Cardiac fibroblast (primary cell): ENCODE measurements at regions not wholly inside any gene's neighbourhood (a gene's known extent, or its start where the extent isn't known, plus 50 kb on each side); places are given as distances from the start of the nearest gene placed in this dataset.

Experiments used
- DNase-seq, 2 donors: peaks; one replicate each; pipeline versions ENCODE4 v3.0.0 to v3.0.0-alpha.2; 2010; ENCODE audit warnings: low read depth in 2 of 2
- H3K4me3 ChIP-seq, 2 donors: replicated peaks in 1 of 2; 1 replicate in 1 of 2; 2 replicates in 1 of 2; pipeline ENCODE4 v1.5.1; 2011; ENCODE audit warnings: low read depth in 2 of 2, low read length in 2 of 2, mild to moderate bottlenecking in 2 of 2, moderate library complexity in 1 of 2
- TF ChIP-seq, protein P1 (sequence below): IDR thresholded peaks from one replicate; pipeline ENCODE4 v1.5.1; 2011; ENCODE audit warnings: low read depth, mild to moderate bottlenecking, low read length, inconsistent platforms

DNA sequence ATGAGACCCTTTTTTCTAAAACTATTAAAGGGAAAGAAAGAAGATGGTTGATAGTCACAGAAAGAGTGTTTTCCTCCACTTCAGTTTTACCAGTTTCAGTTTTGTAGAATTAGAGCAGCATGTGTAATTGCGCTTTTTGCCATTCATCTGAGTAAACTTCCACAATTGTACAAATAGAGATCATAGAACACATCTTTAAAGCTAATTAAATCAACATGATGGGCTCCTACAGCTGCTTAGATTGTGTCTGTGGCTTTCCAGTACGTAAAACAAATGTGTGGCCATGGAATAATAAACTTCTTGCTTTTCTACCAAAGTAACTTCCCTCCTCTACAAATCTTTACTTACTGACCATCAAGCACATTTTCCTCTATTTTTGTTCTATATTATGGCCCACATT lies 84.2 kb upstream of the LRIG3 start:
- no peak overlapping the region for H3K4me3 ChIP-seq
- no peak for DNase-seq
- TF ChIP-seq, protein P1, sequence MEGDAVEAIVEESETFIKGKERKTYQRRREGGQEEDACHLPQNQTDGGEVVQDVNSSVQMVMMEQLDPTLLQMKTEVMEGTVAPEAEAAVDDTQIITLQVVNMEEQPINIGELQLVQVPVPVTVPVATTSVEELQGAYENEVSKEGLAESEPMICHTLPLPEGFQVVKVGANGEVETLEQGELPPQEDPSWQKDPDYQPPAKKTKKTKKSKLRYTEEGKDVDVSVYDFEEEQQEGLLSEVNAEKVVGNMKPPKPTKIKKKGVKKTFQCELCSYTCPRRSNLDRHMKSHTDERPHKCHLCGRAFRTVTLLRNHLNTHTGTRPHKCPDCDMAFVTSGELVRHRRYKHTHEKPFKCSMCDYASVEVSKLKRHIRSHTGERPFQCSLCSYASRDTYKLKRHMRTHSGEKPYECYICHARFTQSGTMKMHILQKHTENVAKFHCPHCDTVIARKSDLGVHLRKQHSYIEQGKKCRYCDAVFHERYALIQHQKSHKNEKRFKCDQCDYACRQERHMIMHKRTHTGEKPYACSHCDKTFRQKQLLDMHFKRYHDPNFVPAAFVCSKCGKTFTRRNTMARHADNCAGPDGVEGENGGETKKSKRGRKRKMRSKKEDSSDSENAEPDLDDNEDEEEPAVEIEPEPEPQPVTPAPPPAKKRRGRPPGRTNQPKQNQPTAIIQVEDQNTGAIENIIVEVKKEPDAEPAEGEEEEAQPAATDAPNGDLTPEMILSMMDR: no peak

DNA sequence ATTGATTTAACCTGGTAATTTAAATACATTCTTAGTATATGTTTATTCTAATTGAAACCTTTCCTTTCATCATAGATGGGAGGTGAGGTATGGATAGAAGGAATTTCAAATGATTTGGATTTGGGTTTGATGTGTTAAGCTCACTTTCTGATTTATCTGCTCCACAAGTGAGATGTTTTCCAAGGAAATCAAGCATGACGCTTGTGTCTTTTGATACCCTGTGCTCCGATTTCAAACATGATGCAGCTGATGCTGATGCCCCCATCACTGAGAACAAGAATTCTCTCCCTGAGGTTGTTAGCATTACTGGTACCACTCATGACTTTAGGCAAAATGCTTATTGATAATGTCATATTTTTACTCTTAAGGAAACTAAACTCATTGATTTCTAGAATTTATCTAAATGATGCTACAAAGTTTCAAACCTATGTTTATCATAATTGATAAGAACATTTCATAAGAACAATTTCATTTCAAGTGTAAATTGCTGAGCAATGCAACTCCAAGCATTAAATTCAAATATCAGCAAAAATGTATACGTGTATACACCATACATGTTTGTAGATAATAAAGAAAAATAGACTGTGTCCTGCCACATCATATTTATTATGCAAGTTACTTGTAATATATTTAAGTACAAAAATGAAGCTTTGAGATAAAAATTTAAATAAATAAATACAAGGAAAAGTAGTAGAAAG lies 75.5 kb upstream of the LRIG3 start:
- DNase-seq: no peak
- TF ChIP-seq, protein P1: no peak
- no peak overlapping the region for H3K4me3 ChIP-seq

DNA sequence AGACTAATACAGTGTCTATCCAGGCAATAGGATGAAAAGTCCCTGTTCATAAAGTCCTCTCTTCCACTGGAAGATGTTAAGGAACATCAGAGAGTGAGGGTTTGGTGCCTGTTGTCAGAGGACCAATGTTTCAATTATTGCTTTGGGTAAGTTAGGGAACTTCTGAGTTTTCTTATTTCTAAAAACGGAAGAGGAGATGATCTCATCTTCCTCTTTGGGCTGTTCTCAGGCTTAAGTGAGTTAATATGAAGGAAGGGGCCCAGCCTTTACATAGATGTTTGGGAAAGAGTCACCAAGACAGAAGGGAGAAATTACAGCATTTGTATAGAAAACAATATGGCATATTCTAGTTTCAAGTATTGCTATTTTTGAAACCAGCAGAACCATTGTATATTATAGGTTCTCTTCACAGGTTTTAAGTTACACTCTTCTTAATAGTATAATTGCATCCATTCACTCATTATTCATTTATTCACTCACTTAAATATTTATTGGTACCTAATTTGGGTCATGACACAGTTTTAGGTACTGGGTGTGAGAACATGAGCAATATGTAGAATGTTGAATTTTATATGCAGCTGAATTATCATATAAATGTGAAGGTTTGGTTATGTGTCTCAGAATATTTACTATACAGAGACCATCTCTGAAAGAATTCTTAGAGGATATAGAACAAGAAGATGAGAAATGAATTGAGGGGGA lies 68.5 kb upstream of the LRIG3 start:
- DNase-seq: no peak
- TF ChIP-seq, protein P1: no peak
- no peak overlapping the region for H3K4me3 ChIP-seq

DNA sequence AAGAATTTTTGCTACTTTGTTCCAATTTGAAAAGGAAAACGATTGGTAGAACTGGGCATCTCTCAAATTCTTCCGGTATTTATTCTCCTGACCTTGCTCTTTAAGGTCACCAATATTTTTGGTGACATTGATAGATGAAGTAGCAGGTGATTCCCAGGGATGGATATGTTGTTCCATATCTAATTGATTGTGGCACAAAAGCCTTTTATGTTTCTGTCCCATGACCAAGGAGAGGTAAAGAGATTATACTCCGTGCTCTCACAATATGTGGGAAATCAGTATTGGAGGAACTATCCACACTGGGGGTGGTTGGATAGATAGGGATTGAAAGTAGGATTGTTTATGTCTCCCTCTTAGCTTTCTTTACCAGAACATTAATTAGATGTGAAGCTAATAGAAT lies 61.7 kb upstream of the LRIG3 start:
- DNase-seq: no peak
- TF ChIP-seq, protein P1: no peak
- no peak overlapping the region for H3K4me3 ChIP-seq

DNA sequence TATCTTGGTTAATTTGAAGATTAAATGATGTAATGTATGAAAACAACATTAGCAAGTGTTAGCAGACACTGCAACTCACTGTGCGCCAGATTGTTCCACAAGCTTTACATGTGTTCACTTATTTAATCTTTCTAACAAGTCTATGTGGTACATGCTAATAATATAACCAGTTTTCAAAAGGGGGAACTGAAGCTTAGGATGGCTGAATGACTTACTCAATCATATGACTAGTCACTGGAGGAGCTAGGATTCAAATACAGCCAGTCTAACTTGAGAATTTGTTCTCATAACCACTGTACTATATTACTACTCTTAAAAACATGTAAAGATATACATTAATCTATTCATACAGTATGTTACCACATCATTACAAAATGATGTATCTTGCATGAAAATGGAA lies 60.5 kb upstream of the LRIG3 start:
- TF ChIP-seq, protein P1: no peak
- DNase-seq: no peak
- no peak overlapping the region for H3K4me3 ChIP-seq

DNA sequence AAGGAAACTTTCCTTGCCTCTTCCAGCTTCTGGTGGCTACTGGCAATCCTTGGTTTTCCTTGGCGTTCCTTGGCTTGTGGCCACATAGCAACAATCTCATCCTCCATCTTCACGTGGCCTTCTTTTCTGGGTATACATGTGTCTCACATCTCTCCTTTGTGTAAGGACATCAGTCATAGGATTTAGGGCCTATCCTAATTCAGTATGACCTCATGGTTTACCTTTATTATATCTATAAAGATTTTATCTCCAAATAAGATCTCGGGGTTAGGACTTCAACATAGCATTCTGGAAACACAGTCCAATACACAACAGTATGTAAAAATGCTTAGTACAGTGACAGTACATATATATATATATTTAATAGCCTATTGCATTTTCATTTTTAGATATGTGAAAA lies 58.4 kb upstream of the LRIG3 start:
- TF ChIP-seq, protein P1: no peak
- no peak overlapping the region for H3K4me3 ChIP-seq
- no peak for DNase-seq
